ENCODE measurements at regions not wholly inside any gene's neighbourhood (a gene's known extent, or its start where the extent isn't known, plus 50 kb on each side); places are given as distances from the start of the nearest gene placed in this dataset.

GRCh38 chr11:19656140-19656541 is 56.5 kb upstream of the NAV2 start:
- H3K79me2 ChIP-seq (ENCODE audit: insufficient read depth, low read length) = no peaks in the 10 kb centered on the region
- 91% methylated on average over 4 of the region's 4 CpGs for WGBS (ENCODE audit: insufficient coverage)
- intact Hi-C loops (cut with micrococcal nuclease) = no loop called here
- no peaks in the 10 kb centered on the region for H3K27me3 ChIP-seq (ENCODE audit: control insufficient read depth in 2 of 2, insufficient read depth in 2 of 2, low read length in 2 of 2)
- H3K36me3 Mint-ChIP-seq = no peaks in the 10 kb centered on the region
- TF ChIP-seq, protein P1, sequence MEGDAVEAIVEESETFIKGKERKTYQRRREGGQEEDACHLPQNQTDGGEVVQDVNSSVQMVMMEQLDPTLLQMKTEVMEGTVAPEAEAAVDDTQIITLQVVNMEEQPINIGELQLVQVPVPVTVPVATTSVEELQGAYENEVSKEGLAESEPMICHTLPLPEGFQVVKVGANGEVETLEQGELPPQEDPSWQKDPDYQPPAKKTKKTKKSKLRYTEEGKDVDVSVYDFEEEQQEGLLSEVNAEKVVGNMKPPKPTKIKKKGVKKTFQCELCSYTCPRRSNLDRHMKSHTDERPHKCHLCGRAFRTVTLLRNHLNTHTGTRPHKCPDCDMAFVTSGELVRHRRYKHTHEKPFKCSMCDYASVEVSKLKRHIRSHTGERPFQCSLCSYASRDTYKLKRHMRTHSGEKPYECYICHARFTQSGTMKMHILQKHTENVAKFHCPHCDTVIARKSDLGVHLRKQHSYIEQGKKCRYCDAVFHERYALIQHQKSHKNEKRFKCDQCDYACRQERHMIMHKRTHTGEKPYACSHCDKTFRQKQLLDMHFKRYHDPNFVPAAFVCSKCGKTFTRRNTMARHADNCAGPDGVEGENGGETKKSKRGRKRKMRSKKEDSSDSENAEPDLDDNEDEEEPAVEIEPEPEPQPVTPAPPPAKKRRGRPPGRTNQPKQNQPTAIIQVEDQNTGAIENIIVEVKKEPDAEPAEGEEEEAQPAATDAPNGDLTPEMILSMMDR (IDR thresholded peaks at IDR 0.05) = no peak
- no peak for DNase-seq
- H3K4me3 ChIP-seq (replicated peaks in 1 of 3; ENCODE audit: low read depth in 2 of 3, low read length in 3 of 3) = no peak overlapping the region
- no peak overlapping the region for H3K27ac ChIP-seq (ENCODE audit: low read depth in 1 of 2, low read length in 2 of 2)
- H3K4me1 Mint-ChIP-seq = peaks cover 4% of the 10 kb centered on the region
- no peak overlapping the region for H3K4me2 ChIP-seq (replicated peaks; ENCODE audit: extremely low read depth, low read length, poor library complexity, severe bottlenecking)
- no peaks in the 10 kb centered on the region for H3K9me3 ChIP-seq (replicated peaks in 1 of 2; ENCODE audit: control insufficient read depth in 1 of 2, insufficient read depth in 1 of 2, low read length in 2 of 2)
- no peak overlapping the region for H3K27ac Mint-ChIP-seq
- no peaks in the 10 kb centered on the region for H3K4me1 ChIP-seq (ENCODE audit: control insufficient read depth in 1 of 2, insufficient read depth in 2 of 2, low read length in 2 of 2)
- no peak overlapping the region for H3K4me3 Mint-ChIP-seq
- no peak overlapping the region for H3K9ac ChIP-seq (ENCODE audit: insufficient read depth, low read length, poor library complexity, severe bottlenecking)
- H4K20me1 ChIP-seq (ENCODE audit: insufficient read depth, low read length) = no peaks in the 10 kb centered on the region
- H3K27me3 Mint-ChIP-seq (ENCODE audit: low read depth in 3 of 3) = peaks cover 0 to 2% (median 2%) of the 10 kb centered on the region in 3 donors
- no peak overlapping the region for H2AFZ ChIP-seq (ENCODE audit: insufficient read depth, low read depth, low read length, poor library complexity, severe bottlenecking)
- no peaks in the 10 kb centered on the region for H3K36me3 ChIP-seq (replicated peaks in 1 of 2; ENCODE audit: control insufficient read depth in 1 of 2, insufficient read depth in 2 of 2, low read length in 2 of 2)
- peaks cover 0 to 2% (median 0%) of the 10 kb centered on the region in 7 donors for H3K9me3 Mint-ChIP-seq

DNA sequence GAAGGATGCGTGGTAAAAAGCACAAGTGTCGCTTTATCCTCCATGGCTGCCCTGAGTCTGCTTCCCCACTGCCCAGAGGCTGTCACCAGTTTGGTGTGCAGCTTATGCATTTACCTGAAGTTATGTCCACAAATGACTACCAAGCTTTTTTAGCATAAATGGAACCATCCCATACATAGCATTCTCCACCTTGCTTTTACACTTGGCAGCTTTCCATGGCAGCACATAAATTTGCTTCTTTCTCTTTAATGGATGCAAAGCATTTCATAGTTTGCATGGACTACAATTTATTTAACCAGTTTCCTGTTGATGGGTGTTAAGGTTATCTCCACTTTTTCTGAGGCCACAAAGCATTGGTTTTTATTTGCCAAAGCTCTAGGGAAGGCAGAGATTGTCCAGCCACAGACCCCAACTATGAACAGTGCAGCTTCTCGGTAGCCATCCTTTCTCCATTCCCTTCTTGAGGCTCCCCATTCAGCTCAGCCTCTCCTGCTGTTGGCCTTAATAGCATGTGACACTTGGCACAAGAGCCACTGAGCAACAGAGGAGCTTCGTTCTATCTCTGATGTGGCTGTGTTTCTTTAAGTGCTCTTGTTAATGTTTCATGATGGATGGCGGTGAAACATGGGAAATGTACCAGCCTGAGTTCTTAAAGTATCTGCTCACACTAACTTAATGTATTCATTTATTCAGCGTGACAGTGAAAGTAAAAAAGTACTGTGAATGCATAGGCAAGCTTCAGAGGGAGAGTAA is 59.8 kb upstream of the NAV2 start:
- no peaks in the 10 kb centered on the region for H3K36me3 ChIP-seq (replicated peaks in 1 of 2; ENCODE audit: control insufficient read depth in 1 of 2, insufficient read depth in 2 of 2, low read length in 2 of 2)
- H3K9me3 Mint-ChIP-seq = peaks cover 0 to 2% (median 0%) of the 10 kb centered on the region in 7 donors
- no peak overlapping the region for H3K4me3 Mint-ChIP-seq
- intact Hi-C loops (cut with micrococcal nuclease) = no loop called here
- no peaks in the 10 kb centered on the region for H3K79me2 ChIP-seq (ENCODE audit: insufficient read depth, low read length)
- H3K4me3 ChIP-seq (replicated peaks in 1 of 3; ENCODE audit: low read depth in 2 of 3, low read length in 3 of 3) = no peak overlapping the region
- H3K9ac ChIP-seq (ENCODE audit: insufficient read depth, low read length, poor library complexity, severe bottlenecking) = no peak overlapping the region
- no peak overlapping the region for H3K4me2 ChIP-seq (replicated peaks; ENCODE audit: extremely low read depth, low read length, poor library complexity, severe bottlenecking)
- no peak overlapping the region for H3K27ac Mint-ChIP-seq
- no peak overlapping the region for H2AFZ ChIP-seq (ENCODE audit: insufficient read depth, low read depth, low read length, poor library complexity, severe bottlenecking)
- 95% methylated on average over 3 of the region's 6 CpGs for WGBS (ENCODE audit: insufficient coverage)
- no peak for DNase-seq
- no peaks in the 10 kb centered on the region for H3K4me1 Mint-ChIP-seq
- no peaks in the 10 kb centered on the region for H3K9me3 ChIP-seq (replicated peaks in 1 of 2; ENCODE audit: control insufficient read depth in 1 of 2, insufficient read depth in 1 of 2, low read length in 2 of 2)
- H4K20me1 ChIP-seq (ENCODE audit: insufficient read depth, low read length) = no peaks in the 10 kb centered on the region
- no peak overlapping the region for H3K27ac ChIP-seq (ENCODE audit: low read depth in 1 of 2, low read length in 2 of 2)
- H3K4me1 ChIP-seq (ENCODE audit: control insufficient read depth in 1 of 2, insufficient read depth in 2 of 2, low read length in 2 of 2) = no peaks in the 10 kb centered on the region
- H3K27me3 ChIP-seq (ENCODE audit: control insufficient read depth in 2 of 2, insufficient read depth in 2 of 2, low read length in 2 of 2) = no peaks in the 10 kb centered on the region
- peaks cover 0 to 2% (median 2%) of the 10 kb centered on the region in 3 donors for H3K27me3 Mint-ChIP-seq (ENCODE audit: low read depth in 3 of 3)
- H3K36me3 Mint-ChIP-seq = no peaks in the 10 kb centered on the region
- TF ChIP-seq, protein P1 (IDR thresholded peaks at IDR 0.05) = no peak
